BE2C (cell line): ENCODE measurements at regions not wholly inside any gene's neighbourhood (a gene's known extent, or its start where the extent isn't known, plus 50 kb on each side); places are given as distances from the start of the nearest gene placed in this dataset.

ENCODE experiments used
- DNase-seq: peaks from one replicate; pipeline ENCODE4 v3.0.0-alpha.2; 2020
- H3K27me3 ChIP-seq: fragments of 250-450 bp; sonication (Bioruptor Pico); 2 replicates; pipeline ENCODE4 v1.5.1; 2020; ENCODE audit warnings: mild to moderate bottlenecking
- H3K36me3 ChIP-seq: fragments of 250-450 bp; sonication (Bioruptor Pico); 2 replicates; pipeline ENCODE4 v1.5.1; 2020; ENCODE audit warnings: mild to moderate bottlenecking
- H3K4me1 ChIP-seq: fragments of 250-450 bp; sonication (Bioruptor Pico); 2 replicates; pipeline ENCODE4 v1.5.1; 2020
- H3K4me3 ChIP-seq: 2 replicates; pipeline ENCODE4 v1.5.1; 2011; ENCODE audit warnings: low read depth, low read length
- H3K9me3 ChIP-seq: fragments of 250-450 bp; sonication (Bioruptor Pico); 2 replicates; pipeline ENCODE4 v1.5.1; 2020
- CTCF ChIP-seq: IDR thresholded peaks from 2 replicates; pipeline ENCODE4 v1.5.1; 2012; ENCODE audit warnings: mild to moderate bottlenecking, low read depth, low read length

- TF ChIP-seq CTCF = no peak
- H3K27me3 ChIP-seq = no peaks in the 10 kb centered on the region
- H3K4me1 ChIP-seq = no peaks in the 10 kb centered on the region
- no peaks in the 10 kb centered on the region for H3K36me3 ChIP-seq
- DNase-seq = no peak
- no peaks in the 10 kb centered on the region for H3K9me3 ChIP-seq
- H3K4me3 ChIP-seq = no peak overlapping the region
Observed at GRCh38 chr10:123454987-123455386, 211.2 kb upstream of the GPR26 start.

GRCh38 chr10:123455861-123456260 is 210.3 kb upstream of the GPR26 start:
- Histone ChIP-seq H3K27me3 (no peaks in the 10 kb centered on the region), H3K9me3 (no peaks in the 10 kb centered on the region), H3K4me3 (no peak overlapping the region), H3K36me3 (no peaks in the 10 kb centered on the region), H3K4me1 (no peaks in the 10 kb centered on the region)
- TF ChIP-seq CTCF = no peak
- no peak for DNase-seq

- no peak overlapping the region for H3K4me3 ChIP-seq
- no peaks in the 10 kb centered on the region for H3K36me3 ChIP-seq
- H3K27me3 ChIP-seq = no peaks in the 10 kb centered on the region
- no peaks in the 10 kb centered on the region for H3K9me3 ChIP-seq
- H3K4me1 ChIP-seq = no peaks in the 10 kb centered on the region
- DNase-seq = no peak
- TF ChIP-seq CTCF = no peak
Observed at GRCh38 chr10:123458933-123459332, 207.2 kb upstream of the GPR26 start.

GRCh38 chr10:123459371-123460091 is 206.6 kb upstream of the GPR26 start:
- Histone ChIP-seq H3K36me3 (no peaks in the 10 kb centered on the region), H3K27me3 (no peaks in the 10 kb centered on the region), H3K4me3 (no peak overlapping the region), H3K4me1 (no peaks in the 10 kb centered on the region), H3K9me3 (no peaks in the 10 kb centered on the region)
- TF ChIP-seq CTCF = no peak
- no peak for DNase-seq

GRCh38 chr10:123462246-123462645 is 203.9 kb upstream of the GPR26 start:
- no peak for DNase-seq
- Histone ChIP-seq H3K4me1 (no peaks in the 10 kb centered on the region), H3K9me3 (no peaks in the 10 kb centered on the region), H3K27me3 (no peaks in the 10 kb centered on the region), H3K36me3 (no peaks in the 10 kb centered on the region), H3K4me3 (no peak overlapping the region)
- no peak for TF ChIP-seq CTCF

GRCh38 chr10:123462756-123463155 is 203.4 kb upstream of the GPR26 start:
- Histone ChIP-seq H3K4me1 (no peaks in the 10 kb centered on the region), H3K27me3 (no peaks in the 10 kb centered on the region), H3K4me3 (no peak overlapping the region), H3K9me3 (no peaks in the 10 kb centered on the region), H3K36me3 (no peaks in the 10 kb centered on the region)
- TF ChIP-seq CTCF = no peak
- no peak for DNase-seq
